ENCODE measurements at regions not wholly inside any gene's neighbourhood (a gene's known extent, or its start where the extent isn't known, plus 50 kb on each side); places are given as distances from the start of the nearest gene placed in this dataset.
"Not testable (repeated sequence)": the region's sequence is repeated elsewhere in the genome, so short reads cannot be mapped to it uniquely, and the experiment has no call there.

GRCh38 chr2:10198482-10198881 is 75.9 kb downstream of the RRM2 start:
- DNase-seq (ENCODE audit: low read depth): not testable (repeated sequence)

- no peak for DNase-seq (ENCODE audit: low read depth)
These were observed 78.7 kb downstream of the RRM2 start for GRCh38 chr2:10201201-10201600.

DNA sequence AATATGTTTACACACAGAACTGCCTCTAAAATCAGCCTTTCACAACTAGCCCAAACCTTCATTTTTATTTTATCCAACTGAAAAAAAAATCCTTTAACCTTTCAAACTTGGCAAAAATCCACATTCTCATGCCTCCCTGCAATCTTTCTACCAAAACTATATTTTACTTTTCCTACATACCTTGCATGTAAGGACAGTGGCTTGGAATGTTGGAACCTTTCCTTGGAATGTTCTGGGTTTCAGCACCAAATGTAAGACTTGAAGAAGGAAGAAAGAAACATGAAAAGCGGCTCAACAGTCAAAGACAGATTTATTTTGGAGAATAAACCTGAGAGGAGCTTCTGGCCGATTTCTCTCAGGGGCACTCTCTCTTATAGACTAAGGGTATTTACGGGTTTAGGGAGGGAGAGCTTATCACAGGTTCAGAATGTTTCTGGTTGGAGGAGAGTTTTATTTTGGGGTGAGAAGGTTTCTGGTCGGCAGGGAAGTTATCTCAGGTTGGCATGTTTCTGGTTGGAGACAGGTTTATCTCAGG is 79.7 kb downstream of the RRM2 start:
- DNase-seq (ENCODE audit: low read depth): no peak

- DNase-seq (ENCODE audit: low read depth): peak; percentile 14
These were observed 82.0 kb downstream of the RRM2 start for GRCh38 chr2:10204326-10205161.

DNA sequence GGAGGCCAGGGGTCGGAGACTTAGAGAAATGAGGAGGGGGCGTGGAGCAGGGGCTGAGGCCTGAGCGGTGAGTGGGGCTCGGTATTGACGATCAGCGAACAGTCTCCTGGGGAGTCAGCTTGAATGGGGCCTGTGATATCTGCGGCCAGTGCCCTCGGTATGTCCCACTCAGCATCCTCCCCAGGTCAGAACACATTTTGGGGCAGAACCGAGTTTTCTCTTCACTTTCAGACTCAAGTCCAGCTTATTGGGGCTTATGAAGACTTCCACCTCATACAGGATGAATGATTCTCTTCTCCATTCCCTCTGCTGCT is 82.6 kb downstream of the RRM2 start:
- DNase-seq (ENCODE audit: low read depth): no peak

DNA sequence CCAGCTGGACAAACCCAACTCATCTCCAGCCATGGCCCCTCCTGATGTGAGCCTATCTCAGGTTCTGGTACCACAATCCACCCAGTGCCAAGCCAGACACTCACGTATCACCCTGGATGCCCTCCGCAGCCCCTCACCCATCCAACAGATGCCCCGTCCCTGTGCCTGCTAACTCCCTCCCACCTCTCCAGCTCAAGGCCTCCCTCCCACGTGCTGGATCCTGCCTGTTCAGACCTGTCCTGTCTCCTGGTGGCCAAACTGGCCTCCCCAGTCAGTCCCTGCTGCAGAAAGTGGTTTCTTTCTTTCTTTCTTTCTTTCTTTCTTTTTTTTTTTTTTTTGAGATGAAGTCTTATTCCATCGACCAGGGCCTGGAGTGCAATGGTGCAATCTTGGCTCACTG is 86.2 kb downstream of the RRM2 start:
- DNase-seq (ENCODE audit: low read depth): no peak

- DNase-seq (ENCODE audit: low read depth): no peak
These were observed 86.9 kb downstream of the RRM2 start for GRCh38 chr2:10209406-10209935.

- DNase-seq (ENCODE audit: low read depth): no peak
These were observed 87.8 kb downstream of the RRM2 start for GRCh38 chr2:10210336-10210735.

- DNase-seq (ENCODE audit: low read depth): no peak
These were observed 89.4 kb downstream of the RRM2 start for GRCh38 chr2:10211844-10212422.

GRCh38 chr2:10212827-10213226 is 89.9 kb upstream of the HPCAL1 start:
- DNase-seq (ENCODE audit: low read depth): no peak

DNA sequence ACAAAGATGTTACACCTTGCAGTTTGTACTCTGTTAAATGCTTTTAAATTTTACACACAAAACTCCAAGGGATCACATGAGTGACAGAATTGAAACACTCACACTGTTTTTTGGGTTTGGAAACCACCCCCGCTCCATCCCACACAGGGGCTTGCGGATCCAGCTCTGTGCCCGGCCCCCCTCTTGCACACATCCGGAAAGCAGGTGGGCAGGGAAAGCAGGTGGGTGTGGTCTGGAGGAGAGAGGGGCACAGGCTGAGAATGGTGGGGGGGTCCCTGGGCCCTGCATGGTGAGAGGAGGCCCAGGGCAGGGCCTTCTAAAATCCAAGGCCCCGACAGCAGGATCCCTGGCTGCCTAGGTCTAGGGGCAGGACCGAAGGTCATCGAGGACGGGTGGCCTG is 88.5 kb upstream of the HPCAL1 start:
- DNase-seq (ENCODE audit: low read depth): no peak

DNA sequence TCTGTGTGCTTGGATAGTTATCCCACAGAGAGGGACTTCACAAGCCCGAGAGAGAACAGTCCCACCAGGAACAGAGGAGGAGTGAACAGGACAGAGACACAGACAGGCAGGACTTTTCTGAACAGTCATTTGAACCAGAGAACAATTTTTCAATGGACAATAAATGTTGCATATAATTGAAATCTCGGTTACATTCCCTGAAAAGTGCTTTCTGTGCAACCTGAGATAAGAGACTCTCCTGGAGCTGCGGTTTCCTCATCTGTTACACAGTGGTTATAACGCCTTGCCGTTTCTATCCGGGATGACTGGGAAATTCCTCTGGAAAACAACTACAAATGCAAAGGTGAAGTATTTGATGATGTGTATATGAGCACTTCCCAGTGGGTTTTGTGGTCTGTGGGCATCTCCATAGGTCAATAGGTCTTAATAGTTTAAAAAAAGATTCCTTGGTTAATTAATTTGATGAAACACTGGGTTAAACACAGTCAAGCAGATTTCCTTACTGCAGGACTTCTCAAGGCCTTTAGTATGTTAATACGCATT is 87.2 kb upstream of the HPCAL1 start:
- DNase-seq (ENCODE audit: low read depth): peak; percentile 29

DNA sequence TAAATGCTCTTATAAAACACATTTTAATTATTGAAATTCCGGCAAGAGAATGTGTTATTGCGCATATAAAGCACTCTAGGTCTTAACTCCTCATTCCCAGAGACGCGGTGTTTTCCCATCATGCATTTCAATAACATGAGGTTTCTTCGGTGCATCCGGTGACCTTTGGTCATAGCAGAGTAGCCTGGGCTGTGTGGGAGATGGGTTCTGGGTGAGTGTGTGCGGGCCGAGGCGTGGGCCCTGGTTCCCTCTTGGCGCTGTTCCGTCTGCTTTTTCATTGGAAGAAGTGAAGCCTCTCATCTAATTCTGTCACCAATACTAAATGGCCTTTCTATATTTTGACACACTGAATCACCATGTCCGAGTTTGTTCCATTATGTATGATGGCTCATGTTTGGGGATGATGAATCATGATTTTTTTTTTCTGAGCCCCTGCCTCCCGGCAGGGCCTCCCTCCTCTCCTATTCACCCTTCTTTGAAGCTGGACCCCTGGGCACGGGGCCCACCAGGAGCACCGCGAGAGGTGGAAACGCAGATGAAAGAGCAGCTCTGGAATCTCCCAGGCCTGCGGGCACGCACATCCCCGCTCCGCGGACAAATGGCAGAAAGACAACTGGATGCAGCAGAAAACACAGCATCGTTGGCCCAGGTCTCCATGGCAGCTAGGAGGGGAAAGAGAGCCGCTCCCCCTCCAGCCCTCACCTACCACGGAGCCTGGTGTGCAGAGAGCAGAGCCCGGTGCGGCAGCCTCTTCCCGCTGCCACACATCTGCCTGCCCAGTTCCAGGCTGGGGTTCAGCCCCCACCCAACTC is 85.8 kb upstream of the HPCAL1 start:
- DNase-seq (ENCODE audit: low read depth): peak; percentile 19

DNA sequence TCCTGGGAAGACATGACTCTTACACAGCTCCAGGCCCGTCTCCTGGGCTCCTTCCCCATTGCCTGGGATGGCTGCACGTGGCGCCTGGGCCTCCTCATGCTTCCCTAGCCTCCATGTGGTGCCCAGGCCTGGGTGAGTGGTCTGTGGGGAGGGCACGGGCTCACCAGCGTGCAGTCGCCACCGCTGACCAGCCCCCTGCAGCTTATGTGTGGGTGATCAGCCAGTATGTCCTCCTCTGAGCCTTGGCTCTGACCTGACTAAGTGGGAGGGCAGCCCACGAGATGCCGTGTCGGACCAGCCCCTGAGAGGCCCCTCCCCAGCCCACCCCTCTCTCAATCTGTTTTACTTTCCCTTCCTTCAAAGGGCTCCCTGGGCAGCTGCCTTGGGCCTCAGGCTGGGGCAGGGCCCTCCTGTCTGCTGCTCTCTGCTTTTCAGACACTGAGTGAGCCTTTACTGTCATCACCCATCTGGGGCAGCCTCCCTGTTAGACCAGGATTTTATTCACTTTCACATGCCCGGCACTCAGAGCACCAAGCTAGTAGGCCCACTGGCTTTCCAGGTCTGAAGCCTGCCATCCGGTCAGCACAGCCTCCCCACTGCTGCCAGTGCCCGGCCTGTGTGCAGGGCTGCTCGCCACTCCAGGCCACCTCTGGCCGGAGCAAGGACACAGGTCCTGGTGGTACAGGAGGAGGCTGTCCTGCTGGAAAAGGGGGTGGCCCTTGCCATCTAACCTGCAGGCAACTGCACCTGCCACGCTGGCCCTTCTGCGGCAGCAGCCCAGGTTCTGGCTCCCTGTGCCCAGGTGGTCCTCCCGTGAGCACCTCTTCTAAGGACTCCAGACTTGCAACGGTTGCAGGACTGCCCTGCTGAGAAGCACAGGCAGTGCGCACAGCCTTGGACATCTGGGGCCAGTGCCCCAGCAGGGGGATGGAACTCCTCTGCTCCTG is 84.9 kb upstream of the HPCAL1 start:
- no peak for DNase-seq (ENCODE audit: low read depth)

DNA sequence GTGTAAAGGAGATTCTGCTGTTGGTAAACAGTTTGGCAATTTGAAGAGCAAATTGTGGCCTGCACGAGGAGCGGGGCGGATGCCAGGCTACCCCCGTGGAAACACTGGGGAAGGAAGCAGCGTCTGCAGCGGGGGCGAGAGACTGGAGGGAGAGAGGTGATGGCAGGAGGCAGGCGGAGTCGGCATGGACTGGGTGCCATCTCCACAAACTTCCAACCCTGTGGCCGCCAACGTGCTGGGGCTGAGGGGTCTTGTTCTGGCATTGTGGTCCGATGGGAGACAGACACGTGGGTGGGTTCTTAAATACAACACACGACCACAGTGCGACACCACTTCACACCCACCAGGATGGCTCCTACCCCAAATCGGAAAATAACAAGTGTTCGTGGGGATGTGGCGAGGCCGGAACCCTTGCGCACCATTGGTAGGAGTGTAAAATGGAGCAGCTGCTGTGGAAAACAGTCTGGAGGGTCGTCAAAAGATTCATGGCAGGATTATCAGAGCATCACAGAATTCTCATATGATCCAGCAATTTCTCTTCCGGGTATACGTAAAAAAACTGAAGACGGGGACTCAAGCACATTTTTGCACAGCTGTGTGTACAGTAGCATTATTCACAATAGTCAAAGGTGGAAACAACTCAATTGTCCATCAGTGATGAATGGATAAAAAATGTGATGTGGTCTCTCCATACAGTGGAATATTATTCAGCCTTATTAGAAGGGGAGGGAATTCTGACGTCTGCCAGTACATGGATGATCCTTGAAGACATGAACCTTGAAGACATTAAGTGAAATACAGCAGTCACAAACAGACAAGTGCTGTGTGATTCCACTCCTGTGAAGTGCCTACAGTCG is 82.4 kb upstream of the HPCAL1 start:
- no peak for DNase-seq (ENCODE audit: low read depth)

GRCh38 chr2:10220902-10221391 is 81.8 kb upstream of the HPCAL1 start:
- DNase-seq (ENCODE audit: low read depth): peak; percentile 86

GRCh38 chr2:10221443-10221842 is 81.3 kb upstream of the HPCAL1 start:
- DNase-seq (ENCODE audit: low read depth): peak; percentile 38

- no peak for DNase-seq (ENCODE audit: low read depth)
These were observed 80.5 kb upstream of the HPCAL1 start for GRCh38 chr2:10221976-10222870.

DNA sequence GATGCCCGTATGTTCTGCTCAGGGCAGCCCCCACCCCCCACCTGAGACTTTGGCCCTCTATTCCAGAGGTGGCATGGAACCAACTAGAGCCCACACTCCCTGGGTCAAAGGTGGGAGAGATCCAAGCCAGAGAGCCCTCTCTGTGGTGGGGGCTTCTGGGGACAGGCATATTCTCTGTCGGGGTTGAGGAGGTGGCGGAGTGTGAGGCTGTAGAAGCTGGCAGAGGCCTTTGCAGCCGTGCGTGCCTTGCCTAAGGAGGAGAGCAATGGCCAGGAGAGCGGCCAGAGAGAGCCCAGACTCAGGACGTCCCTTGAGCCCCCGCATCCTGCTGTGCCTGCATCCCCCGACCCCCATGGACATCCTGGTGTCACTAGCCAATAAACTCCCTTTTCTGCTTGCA is 79.2 kb upstream of the HPCAL1 start:
- no peak for DNase-seq (ENCODE audit: low read depth)

Measured in RPMI7951 (cell line).